Epithelial cell of esophagus (primary cell): ENCODE measurements at regions not wholly inside any gene's neighbourhood (a gene's known extent, or its start where the extent isn't known, plus 50 kb on each side); places are given as distances from the start of the nearest gene placed in this dataset.
A peak's percentile ranks its signal among the peaks of the same experiment; 100 is the strongest.

ENCODE experiments used
- DNase-seq: peaks from one replicate; pipeline ENCODE4 v3.0.0; 2010; ENCODE audit warnings: low read depth
- H3K4me3 ChIP-seq: 2 replicates; pipeline ENCODE4 v1.5.1; 2011; ENCODE audit warnings: mild to moderate bottlenecking, low read length, control low read depth
- CTCF ChIP-seq: IDR thresholded peaks from 2 replicates; pipeline ENCODE4 v1.5.1; 2011; ENCODE audit warnings: low read depth, mild to moderate bottlenecking, low read length, control low read depth, inconsistent platforms; ENCODE audit not compliant: insufficient read depth; ENCODE audit errors: missing control alignments

GRCh38 chr10:120995768-120996167 lies 144.6 kb downstream of the WDR11 start:
- DNase-seq, result no peak
- no peak overlapping the region for H3K4me3 ChIP-seq
- no peak for TF ChIP-seq CTCF

GRCh38 chr10:120996456-120997034 lies 145.4 kb downstream of the WDR11 start:
- no peak for TF ChIP-seq CTCF
- no peak overlapping the region for H3K4me3 ChIP-seq
- DNase-seq, result no peak

DNA sequence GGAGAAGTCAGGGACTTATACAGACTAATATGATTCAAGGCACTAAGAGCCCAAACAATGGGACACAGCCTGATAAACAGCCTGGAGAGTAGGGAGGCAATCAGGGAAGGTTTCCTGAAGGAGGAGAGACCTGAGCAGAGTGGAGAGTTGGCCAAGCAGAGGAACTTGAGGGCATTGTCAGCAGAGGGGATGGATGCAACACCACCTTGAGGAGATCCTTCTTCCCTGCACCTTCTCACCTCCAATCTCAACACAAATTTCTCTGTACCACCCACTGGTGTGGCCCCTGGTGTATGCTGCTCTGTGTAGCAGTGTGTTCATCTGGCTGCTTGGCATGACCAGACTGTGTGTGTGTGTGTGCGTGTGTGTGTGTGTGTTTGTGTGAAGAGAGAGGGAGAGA lies 146.2 kb downstream of the WDR11 start:
- no peak for DNase-seq
- TF ChIP-seq CTCF, result peak; percentile 13
- no peak overlapping the region for H3K4me3 ChIP-seq

DNA sequence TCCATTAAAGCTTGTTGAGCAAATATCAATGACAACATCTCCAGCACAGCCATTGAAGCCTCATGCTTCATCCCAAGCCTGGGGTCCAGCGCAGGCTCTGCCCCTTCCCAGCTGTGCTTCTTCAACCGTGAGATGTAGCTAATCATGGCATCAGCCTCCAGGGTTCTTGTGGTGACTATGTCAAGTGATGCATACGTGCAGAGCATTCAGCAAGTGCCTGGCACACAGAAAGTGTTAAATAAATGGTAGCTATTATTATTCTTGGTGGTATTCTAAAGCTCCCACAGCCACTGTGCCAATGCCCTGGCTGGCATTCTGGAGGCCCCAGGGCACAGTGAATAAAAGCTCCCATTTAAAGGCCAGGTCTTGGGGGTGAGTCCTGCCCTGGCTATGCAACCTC lies 146.6 kb downstream of the WDR11 start:
- H3K4me3 ChIP-seq, result no peak overlapping the region
- DNase-seq, result no peak
- TF ChIP-seq CTCF, result no peak

GRCh38 chr10:120998251-120998650 lies 147.1 kb downstream of the WDR11 start:
- no peak overlapping the region for H3K4me3 ChIP-seq
- DNase-seq, result no peak
- no peak for TF ChIP-seq CTCF

DNA sequence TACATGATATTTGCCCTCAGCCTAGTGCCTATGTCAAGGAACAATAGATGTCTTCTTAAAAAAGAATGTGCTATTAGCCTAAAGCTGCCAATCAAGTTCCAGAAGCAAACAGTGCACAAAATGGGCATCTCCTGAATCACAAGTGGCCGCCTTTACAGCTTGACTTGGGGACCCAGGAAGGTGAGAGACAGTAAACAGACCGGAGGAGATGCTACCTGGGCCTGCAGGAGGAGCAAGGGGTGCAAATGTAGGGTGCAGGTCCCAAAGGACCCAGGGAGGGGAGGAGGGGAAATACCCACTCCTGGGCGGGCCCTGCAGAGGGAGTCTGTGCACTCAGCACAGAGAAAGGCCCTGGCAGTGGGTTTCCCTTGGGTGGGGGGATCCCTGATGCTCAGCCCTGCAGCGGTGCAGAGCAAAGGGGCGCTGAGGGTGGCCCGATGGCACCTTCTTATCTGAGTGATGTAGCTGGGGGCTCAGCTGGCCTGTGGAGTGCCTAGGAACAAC lies 147.7 kb downstream of the WDR11 start:
- no peak for TF ChIP-seq CTCF
- no peak overlapping the region for H3K4me3 ChIP-seq
- DNase-seq, result no peak

- no peak overlapping the region for H3K4me3 ChIP-seq
- DNase-seq, result no peak
- TF ChIP-seq CTCF, result peak; percentile 3
Measured at GRCh38 chr10:120999868-121000267, 148.7 kb downstream of the WDR11 start.
